GM18517 (cell line): ENCODE measurements at regions not wholly inside any gene's neighbourhood (a gene's known extent, or its start where the extent isn't known, plus 50 kb on each side); places are given as distances from the start of the nearest gene placed in this dataset.

Experiments
- ATAC-seq: cut with Tn5 transposase; IDR thresholded peaks from one replicate; pipeline ENCODE4 v1.9.1; 2021; ENCODE audit warnings: mild to moderate bottlenecking, moderate library complexity; ENCODE audit not compliant: unreplicated experiment

GRCh38 chr11:127628458-127628785 lies 627.9 kb upstream of the KIRREL3 start:
- no peak for ATAC-seq

GRCh38 chr11:127627629-127628457 lies 627.3 kb upstream of the KIRREL3 start:
- ATAC-seq: no peak

GRCh38 chr11:127627204-127627603 lies 626.6 kb upstream of the KIRREL3 start:
- ATAC-seq: no peak

GRCh38 chr11:127625402-127625801 lies 624.8 kb upstream of the KIRREL3 start:
- ATAC-seq: no peak

GRCh38 chr11:127624306-127624856 lies 623.8 kb upstream of the KIRREL3 start:
- no peak for ATAC-seq

GRCh38 chr11:127622686-127623085 lies 622.1 kb upstream of the KIRREL3 start:
- ATAC-seq: no peak

GRCh38 chr11:127620671-127621070 lies 620.1 kb upstream of the KIRREL3 start:
- ATAC-seq: no peak

GRCh38 chr11:127619946-127620345 lies 619.4 kb upstream of the KIRREL3 start:
- no peak for ATAC-seq

- no peak for ATAC-seq
Measured at GRCh38 chr11:127618721-127619120, 618.2 kb upstream of the KIRREL3 start.

- no peak for ATAC-seq
Measured at GRCh38 chr11:127616158-127616557, 615.6 kb upstream of the KIRREL3 start.

GRCh38 chr11:127612607-127613006 lies 612.0 kb upstream of the KIRREL3 start:
- no peak for ATAC-seq

GRCh38 chr11:127609025-127609773 lies 608.6 kb upstream of the KIRREL3 start:
- ATAC-seq: no peak

GRCh38 chr11:127607487-127608085 lies 607.0 kb upstream of the KIRREL3 start:
- ATAC-seq: no peak

GRCh38 chr11:127601578-127601977 lies 601.0 kb upstream of the KIRREL3 start:
- no peak for ATAC-seq

GRCh38 chr11:127600674-127601073 lies 600.1 kb upstream of the KIRREL3 start:
- ATAC-seq: no peak

GRCh38 chr11:127598476-127598875 lies 597.9 kb upstream of the KIRREL3 start:
- no peak for ATAC-seq

- no peak for ATAC-seq
Measured at GRCh38 chr11:127596433-127596832, 595.9 kb upstream of the KIRREL3 start.

- no peak for ATAC-seq
Measured at GRCh38 chr11:127592371-127592770, 591.8 kb upstream of the KIRREL3 start.

- no peak for ATAC-seq
Measured at GRCh38 chr11:127590314-127590713, 589.7 kb upstream of the KIRREL3 start.

- ATAC-seq: no peak
Measured at GRCh38 chr11:127588431-127588830, 587.9 kb upstream of the KIRREL3 start.

- ATAC-seq: no peak
Measured at GRCh38 chr11:127587511-127587910, 586.9 kb upstream of the KIRREL3 start.

GRCh38 chr11:127576210-127576609 lies 575.6 kb upstream of the KIRREL3 start:
- no peak for ATAC-seq
